K562 (cell line): ENCODE measurements at regions not wholly inside any gene's neighbourhood (a gene's known extent, or its start where the extent isn't known, plus 50 kb on each side); places are given as distances from the start of the nearest gene placed in this dataset.

Source experiments
- ATAC-seq: fragments of 200-7000 bp; cut with Tn5 transposase; 3 replicates; pipeline ENCODE4 v1.9.1; 2020; ENCODE audit warnings: moderate library complexity
- BruUV-seq: library from RNA; stranded (reverse); fragments of 400-500 nt; replicated peaks from 2 replicates; lab custom pipeline; 2021; lab: Mats Ljungman, UMichigan
- CTCF ChIA-PET: fragments of 300-600 bp; formaldehyde crosslinking; extraction: SDS; loops from one replicate; lab custom pipeline; 2021; ENCODE audit warnings: low intra/inter-chr PET ratio; lab: Yijun Ruan, JAX
- POLR2A ChIA-PET: fragments of 300-600, 350-650 bp; sonication (Branson Sonifier 250); formaldehyde crosslinking; extraction: SDS; loops from one replicate; lab custom pipeline; 2021; ENCODE audit warnings: antibody characterized with exemption, inconsistent platforms; lab: Yijun Ruan, JAX
- DNase-seq, 4 experiments: peaks; one replicate each; pipeline versions ENCODE4 v3.0.0 to v3.0.0-alpha.2; 2011 to 2018; ENCODE audit warnings: low spot score in 3 of 4, mixed read lengths in 3 of 4; ENCODE audit errors: extremely low read depth in 1 of 4
- FAIRE-seq: peaks from 2 replicates; lab custom pipeline; 2011; peaks lifted over from hg19 to GRCh38; lab: Jason Lieb, UNC
- H2AFZ ChIP-seq: 2 replicates; pipeline ENCODE4 v1.6.0; 2011; ENCODE audit warnings: low read depth, low read length, control low read depth, inconsistent platforms
- H3K27ac ChIP-seq: fragments of 200-600 bp; 3 replicates; pipeline ENCODE4 v1.8.0; 2011; ENCODE audit warnings: low read depth, mild to moderate bottlenecking, control low read depth, inconsistent platforms, low read length, moderate library complexity, mixed read lengths; ENCODE audit errors: extremely low read depth
- H3K27me3 ChIP-seq, 2 experiments: fragments of 300-600 bp in 1 of 2; 2 replicates in 1 of 2; 3 replicates in 1 of 2; pipeline versions ENCODE4 v1.6.0 to v1.8.0; 2011; ENCODE audit warnings: inconsistent platforms in 2 of 2, low read length in 2 of 2, mild to moderate bottlenecking in 1 of 2, mixed read lengths in 1 of 2, moderate library complexity in 1 of 2; ENCODE audit not compliant: control insufficient read depth in 2 of 2, insufficient read depth in 2 of 2
- H3K36me3 ChIP-seq: fragments of 300-600 bp; 3 replicates; pipeline ENCODE4 v1.8.0; 2011; ENCODE audit warnings: mild to moderate bottlenecking, low read length, inconsistent platforms; ENCODE audit not compliant: control insufficient read depth, insufficient read depth
- H3K4me1 ChIP-seq, 2 experiments: fragments of 200-600 bp in 1 of 2; replicated peaks in 1 of 2; 2 replicates in 1 of 2; 3 replicates in 1 of 2; pipeline versions ENCODE4 v1.5.1 to v1.8.0; 2011; ENCODE audit warnings: inconsistent platforms in 2 of 2, low read length in 2 of 2, mild to moderate bottlenecking in 1 of 2, mixed read lengths in 1 of 2, moderate library complexity in 1 of 2; ENCODE audit not compliant: control insufficient read depth in 2 of 2, insufficient read depth in 2 of 2
- H3K4me2 ChIP-seq: 2 replicates; pipeline ENCODE4 v1.6.1; 2011; ENCODE audit warnings: low read length, control low read depth, inconsistent platforms, mixed read lengths; ENCODE audit not compliant: insufficient read depth
- H3K4me3 ChIP-seq: fragments of 200-600 bp; sonication (generic), shearing (Covaris generic); 2 replicates; pipeline ENCODE4 v1.5.1; 2016; ENCODE audit warnings: control low read depth, inconsistent platforms
- H3K79me2 ChIP-seq: fragments of 200-600 bp; 3 replicates; pipeline ENCODE4 v1.8.0; 2011; ENCODE audit warnings: low read length, inconsistent platforms; ENCODE audit not compliant: control insufficient read depth, insufficient read depth
- H3K9ac ChIP-seq, 2 experiments: 2 replicates each; pipeline versions ENCODE4 v1.6.0 to v1.6.1; 2011; ENCODE audit warnings: low read depth in 2 of 2, low read length in 2 of 2, control low read depth in 1 of 2, inconsistent platforms in 1 of 2, mild to moderate bottlenecking in 1 of 2, mixed read lengths in 1 of 2; ENCODE audit not compliant: insufficient read depth in 1 of 2
- H3K9me1 ChIP-seq: one replicate; pipeline ENCODE4 v1.6.0; 2011; ENCODE audit warnings: inconsistent platforms, mild to moderate bottlenecking, low read length, moderate library complexity; ENCODE audit not compliant: control insufficient read depth, insufficient read depth
- H3K9me3 ChIP-seq: replicated peaks from 2 replicates; pipeline ENCODE4 v1.5.1; 2011; ENCODE audit warnings: low read depth, low read length, inconsistent platforms; ENCODE audit not compliant: control insufficient read depth, insufficient read depth
- H4K20me1 ChIP-seq: replicated peaks from 2 replicates; pipeline ENCODE4 v1.6.1; 2011; ENCODE audit warnings: low read length, inconsistent platforms, mixed read lengths; ENCODE audit not compliant: control insufficient read depth, insufficient read depth
- FIP1L1 ChIP-seq: fragments of 200-400 bp; formaldehyde crosslinking; IDR thresholded peaks from 2 replicates; pipeline ENCODE4 v1.6.1; 2018; ENCODE audit warnings: mild to moderate bottlenecking, low read depth, low read length; ENCODE audit not compliant: poor library complexity, severe bottlenecking
- HDAC1 ChIP-seq, 2 experiments: fragments of 450-650 bp; IDR thresholded peaks; 2 replicates each; pipeline ENCODE4 v1.6.1; 2016 to 2017; ENCODE audit warnings: inconsistent platforms in 1 of 2, mild to moderate bottlenecking in 1 of 2, moderate library complexity in 1 of 2
- WGBS: fragments of 100-300 bp; shearing (Covaris generic); methylation state at CpG from one replicate; pipeline ENCODE4 v1.1.6; 2016; ENCODE audit warnings: low coverage, mixed read lengths; ENCODE audit not compliant: insufficient coverage; ENCODE audit errors: missing lambda C conversion rate; 5-methylcytosine and 5-hydroxymethylcytosine counted together
- in situ Hi-C: fragments of 300-500 bp; cut with MboI; formaldehyde crosslinking; loops from 4 replicates; pipeline ENCODE4 v1.15.0; 2018; ENCODE audit warnings: inconsistent platforms, mixed read lengths
- intact Hi-C: fragments of 100-400 bp; cut with micrococcal nuclease; formaldehyde crosslinking; loops from 2 replicates; pipeline ENCODE4 v1.14.2; 2022
- TF ChIP-seq, protein P1 (sequence below): fragments of 250-450 bp; sonication (Bioruptor Pico); IDR thresholded peaks from 2 replicates; pipeline ENCODE4 v1.4.0; 2020; ENCODE audit warnings: mild to moderate bottlenecking, moderate library complexity

DNA sequence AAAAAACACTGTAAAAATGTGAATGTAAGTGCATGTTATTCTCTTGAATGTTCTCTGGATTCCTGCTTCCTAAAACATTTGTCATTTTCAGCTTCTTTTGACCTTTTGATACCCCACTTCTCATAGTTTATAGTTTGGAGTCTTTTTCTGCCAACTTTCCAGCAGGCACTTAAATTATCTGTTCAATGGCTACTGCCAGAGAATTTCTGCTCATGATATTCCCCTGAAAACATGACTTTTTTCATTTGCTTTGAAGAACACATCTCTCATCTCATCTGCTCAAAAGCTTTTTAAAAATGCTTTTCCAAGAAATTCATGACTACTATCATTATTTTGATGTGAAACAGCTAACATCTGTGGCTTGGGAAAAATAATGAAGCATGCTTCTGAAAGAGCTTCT is 269.7 kb upstream of the PCDH7 start (continued):
- TF ChIP-seq, protein P1, sequence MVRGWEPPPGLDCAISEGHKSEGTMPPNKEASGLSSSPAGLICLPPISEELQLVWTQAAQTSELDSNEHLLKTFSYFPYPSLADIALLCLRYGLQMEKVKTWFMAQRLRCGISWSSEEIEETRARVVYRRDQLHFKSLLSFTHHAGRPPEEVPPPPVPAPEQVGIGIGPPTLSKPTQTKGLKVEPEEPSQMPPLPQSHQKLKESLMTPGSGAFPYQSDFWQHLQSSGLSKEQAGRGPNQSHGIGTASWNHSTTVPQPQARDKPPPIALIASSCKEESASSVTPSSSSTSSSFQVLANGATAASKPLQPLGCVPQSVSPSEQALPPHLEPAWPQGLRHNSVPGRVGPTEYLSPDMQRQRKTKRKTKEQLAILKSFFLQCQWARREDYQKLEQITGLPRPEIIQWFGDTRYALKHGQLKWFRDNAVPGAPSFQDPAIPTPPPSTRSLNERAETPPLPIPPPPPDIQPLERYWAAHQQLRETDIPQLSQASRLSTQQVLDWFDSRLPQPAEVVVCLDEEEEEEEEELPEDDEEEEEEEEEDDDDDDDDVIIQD (CRISPR knock-in tag), result no peak

DNA sequence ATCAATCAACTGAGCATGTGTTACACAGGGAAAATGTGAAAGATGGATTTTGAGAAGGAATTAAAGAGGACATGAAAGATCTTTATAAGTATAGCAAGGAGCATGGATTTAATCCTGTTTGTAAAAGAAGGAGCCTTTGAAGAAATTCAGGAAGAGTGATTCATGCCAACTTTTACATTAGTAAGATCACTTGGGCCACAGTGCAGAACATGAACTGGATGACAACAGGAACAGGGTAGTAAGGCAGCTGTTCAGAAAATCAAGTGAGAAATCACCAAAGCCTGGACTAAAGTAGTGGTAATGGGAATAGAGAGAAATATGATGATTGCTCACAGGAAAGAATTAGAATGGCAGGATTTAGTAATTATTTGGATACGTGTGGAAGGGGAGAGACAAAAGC is 265.7 kb upstream of the PCDH7 start:
- Histone ChIP-seq H3K9me1 (no peaks in the 10 kb centered on the region), H3K4me1 (no peaks in the 10 kb centered on the region), H4K20me1 (no peaks in the 10 kb centered on the region), H3K36me3 (no peaks in the 10 kb centered on the region), H2AFZ (no peak overlapping the region), H3K27ac (no peak overlapping the region), H3K4me3 (no peak overlapping the region), H3K4me2 (no peak overlapping the region), H3K27me3 (no peaks in the 10 kb centered on the region), H3K9me3 (no peaks in the 10 kb centered on the region; the same call in 1 of the 2 replicates), H3K79me2 (no peaks in the 10 kb centered on the region), H3K9ac (no peak overlapping the region)
- no peak for DNase-seq
- in situ Hi-C loops (no loop called here), intact Hi-C loops (no loop called here)
- TF ChIP-seq FIP1L1 (no peak), HDAC1 (IDR thresholded peaks at IDR 0.05) (no peak)
- FAIRE-seq, result no peak
- POLR2A ChIA-PET, result no interaction called here
- ATAC-seq, result no peak
- BruUV-seq, result no TSS peak
- CTCF ChIA-PET, result no interaction called here
- WGBS, result 0% methylated on average over 1 of the region's 1 CpG
